Lung (tissue), 11 donors: ENCODE measurements at regions not wholly inside any gene's neighbourhood (a gene's known extent, or its start where the extent isn't known, plus 50 kb on each side); places are given as distances from the start of the nearest gene placed in this dataset.

ENCODE experiments used
- ATAC-seq: fragments of 200-7000 bp; cut with Tn5 transposase; one replicate; pipeline ENCODE4 v1.9.1; 2020; ENCODE audit warnings: moderate number of reproducible peaks; ENCODE audit not compliant: insufficient read depth, low FRiP score
- DNase-seq, 3 donors: peaks; one replicate each; pipeline ENCODE4 v3.0.0-alpha.2; 2013 to 2017
- H3K27ac ChIP-seq, 2 donors: one replicate each; pipeline ENCODE4 v1.5.1; 2013; ENCODE audit warnings: mild to moderate bottlenecking in 2 of 2, moderate library complexity in 2 of 2, control low read depth in 1 of 2, inconsistent platforms in 1 of 2, low read depth in 1 of 2, low read length in 1 of 2
- H3K27me3 ChIP-seq, 3 donors: one replicate each; pipeline ENCODE4 v1.5.1; 2013; ENCODE audit warnings: low read length in 2 of 3; ENCODE audit not compliant: control insufficient read depth in 3 of 3, insufficient read depth in 3 of 3
- H3K36me3 ChIP-seq, 4 donors: one replicate each; pipeline ENCODE4 v1.5.1; 2013; ENCODE audit warnings: low read length in 4 of 4, mild to moderate bottlenecking in 1 of 4, moderate library complexity in 1 of 4; ENCODE audit not compliant: control insufficient read depth in 4 of 4, insufficient read depth in 4 of 4
- H3K4me1 ChIP-seq, 5 donors: one replicate each; pipeline ENCODE4 v1.5.1; 2013; ENCODE audit warnings: low read length in 5 of 5, mild to moderate bottlenecking in 2 of 5, moderate library complexity in 1 of 5; ENCODE audit not compliant: control insufficient read depth in 5 of 5, insufficient read depth in 5 of 5
- H3K4me3 ChIP-seq: one replicate; pipeline ENCODE4 v1.5.1; 2013; ENCODE audit warnings: mild to moderate bottlenecking, control low read depth, moderate library complexity
- H3K9ac ChIP-seq, 2 donors: one replicate each; pipeline ENCODE4 v1.5.1; 2013; ENCODE audit warnings: low read length in 2 of 2, control low read depth in 1 of 2; ENCODE audit not compliant: insufficient read depth in 1 of 2
- H3K9me3 ChIP-seq, 4 donors: one replicate each; pipeline ENCODE4 v1.5.1; 2013; ENCODE audit warnings: low read length in 3 of 4, mild to moderate bottlenecking in 1 of 4, moderate library complexity in 1 of 4; ENCODE audit not compliant: control insufficient read depth in 4 of 4, insufficient read depth in 3 of 4
- CTCF ChIP-seq: IDR thresholded peaks from 2 replicates; pipeline ENCODE4 v1.5.1; 2012; ENCODE audit warnings: mild to moderate bottlenecking; ENCODE audit errors: control extremely low read depth, extremely low read depth
- WGBS, 2 donors: extraction: QIAGEN DNeasy Blood & Tissue Kit; methylation state at CpG; one replicate each; pipeline ENCODE4 v1.1.7; 2013; 5-methylcytosine and 5-hydroxymethylcytosine counted together
- donor health status: control.
- donor health status: control.
- donor health status: Bipolar disorder and iron deficiency.
- donor health status: healthy.
- donor health status: DM: yes; HTN: yes; CAD: no.

- Histone ChIP-seq H3K4me3 (no peak overlapping the region), H3K36me3 (no peaks in the 10 kb centered on the region), H3K27ac (no peak overlapping the region), H3K27me3 (peaks cover 0 to 2% (median 0%) of the 10 kb centered on the region in 3 donors), H3K9me3 (no peaks in the 10 kb centered on the region), H3K4me1 (no peaks in the 10 kb centered on the region), H3K9ac (no peak overlapping the region)
- no peak for ATAC-seq
- no peak for DNase-seq
- 8 to 22% methylated on average over 1 of the region's 1 CpG for WGBS, 2 donors
- no peak for TF ChIP-seq CTCF
These were observed 119.6 kb downstream of the BTC start for GRCh38 chr4:74674750-74675149.

GRCh38 chr4:74675673-74676279 is 118.5 kb downstream of the BTC start:
- no peak overlapping the region for H3K9ac ChIP-seq
- no peaks in the 10 kb centered on the region for H3K4me1 ChIP-seq
- 17 to 25% methylated on average over 5 of the region's 5 CpGs for WGBS, 2 donors
- H3K27ac ChIP-seq: no peak overlapping the region
- peak; percentile 45 for TF ChIP-seq CTCF
- no peak overlapping the region for H3K4me3 ChIP-seq
- no peaks in the 10 kb centered on the region for H3K9me3 ChIP-seq
- DNase-seq (peak; percentile 22 to 70 (median 42)), ATAC-seq (peak; percentile 50)
- H3K27me3 ChIP-seq: peaks cover 0 to 2% (median 0%) of the 10 kb centered on the region in 3 donors
- no peaks in the 10 kb centered on the region for H3K36me3 ChIP-seq

- DNase-seq: peak in 1 of 3 donors; percentile 9
- Histone ChIP-seq H3K27me3 (no peaks in the 10 kb centered on the region), H3K4me1 (peaks cover 0 to 2% (median 0%) of the 10 kb centered on the region in 5 donors), H3K9ac (no peak overlapping the region), H3K9me3 (no peaks in the 10 kb centered on the region), H3K36me3 (no peaks in the 10 kb centered on the region), H3K27ac (no peak overlapping the region), H3K4me3 (no peak overlapping the region)
- WGBS, 2 donors: 47 to 59% methylated on average over 2 of the region's 2 CpGs
- no peak for TF ChIP-seq CTCF
- ATAC-seq: peak; percentile 62
These were observed 111.6 kb downstream of the BTC start for GRCh38 chr4:74682567-74683359.
